HG03175 (cell line): ENCODE measurements at regions not wholly inside any gene's neighbourhood (a gene's known extent, or its start where the extent isn't known, plus 50 kb on each side); places are given as distances from the start of the nearest gene placed in this dataset.

Experiments
- ATAC-seq: cut with Tn5 transposase; IDR thresholded peaks from one replicate; pipeline ENCODE4 v1.9.1; 2021; ENCODE audit warnings: mild to moderate bottlenecking, moderate library complexity; ENCODE audit not compliant: unreplicated experiment

GRCh38 chr4:140316799-140317198 lies 56.6 kb upstream of the SCOC start:
- no peak for ATAC-seq

- no peak for ATAC-seq
Observed at GRCh38 chr4:140315970-140316369, 57.5 kb upstream of the SCOC start.

- no peak for ATAC-seq
Observed at GRCh38 chr4:140315438-140315837, 58.0 kb upstream of the SCOC start.

- no peak for ATAC-seq
Observed at GRCh38 chr4:140315019-140315418, 58.4 kb upstream of the SCOC start.

- no peak for ATAC-seq
Observed at GRCh38 chr4:140312100-140312499, 61.3 kb upstream of the SCOC start.

GRCh38 chr4:140311257-140311835 lies 62.1 kb upstream of the SCOC start:
- ATAC-seq: no peak

GRCh38 chr4:140309124-140309870 lies 64.1 kb upstream of the SCOC start:
- ATAC-seq: no peak

- ATAC-seq: no peak
Observed at GRCh38 chr4:140308366-140309123, 64.9 kb upstream of the SCOC start.

GRCh38 chr4:140305053-140305452 lies 68.4 kb upstream of the SCOC start:
- ATAC-seq: no peak

- ATAC-seq: no peak
Observed at GRCh38 chr4:140304346-140304745, 69.1 kb upstream of the SCOC start.

- ATAC-seq: no peak
Observed at GRCh38 chr4:140302151-140302859, 71.1 kb upstream of the SCOC start.

GRCh38 chr4:140300271-140300970 lies 73.0 kb upstream of the SCOC start:
- ATAC-seq: no peak

- no peak for ATAC-seq
Observed at GRCh38 chr4:140298001-140298400, 75.4 kb upstream of the SCOC start.

- no peak for ATAC-seq
Observed at GRCh38 chr4:140297221-140297570, 76.2 kb upstream of the SCOC start.

GRCh38 chr4:140296335-140297220 lies 76.9 kb upstream of the SCOC start:
- ATAC-seq: no peak

GRCh38 chr4:140293979-140294378 lies 79.5 kb upstream of the SCOC start:
- ATAC-seq: no peak

- ATAC-seq: no peak
Observed at GRCh38 chr4:140291259-140291658, 82.2 kb upstream of the SCOC start.

- no peak for ATAC-seq
Observed at GRCh38 chr4:140289486-140289885, 84.0 kb upstream of the SCOC start.

GRCh38 chr4:140286456-140286855 lies 87.0 kb upstream of the SCOC start:
- ATAC-seq: no peak

- ATAC-seq: no peak
Observed at GRCh38 chr4:140284456-140284855, 89.0 kb upstream of the SCOC start.
